CD4-positive, alpha-beta T cell treated with Interleukin-4 for 4 hours (primary cell): ENCODE measurements at regions not wholly inside any gene's neighbourhood (a gene's known extent, or its start where the extent isn't known, plus 50 kb on each side); places are given as distances from the start of the nearest gene placed in this dataset.
"Not testable (repeated sequence)": the region's sequence is repeated elsewhere in the genome, so short reads cannot be mapped to it uniquely, and the experiment has no call there.

Experiments used
- DNase-seq: peaks from one replicate; pipeline ENCODE4 v3.0.0-alpha.2; 2020

DNA sequence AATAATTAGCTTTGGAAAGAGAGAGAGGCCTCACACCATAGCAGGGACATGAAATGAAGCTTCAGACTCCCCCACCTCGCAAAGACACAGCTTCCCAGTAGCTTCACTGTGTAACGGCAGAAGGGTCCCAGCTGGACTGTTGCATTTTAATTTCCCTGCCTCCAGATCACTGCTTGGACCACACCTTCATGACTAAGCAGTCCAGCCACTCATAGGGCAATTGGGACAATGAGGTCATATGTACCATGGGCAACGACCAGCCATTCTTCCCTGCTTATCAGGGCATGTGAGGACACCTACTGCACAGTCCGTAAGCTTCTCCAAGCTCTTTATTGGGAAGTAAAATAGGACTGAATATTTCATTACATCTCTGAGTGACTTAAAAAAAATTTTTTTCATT lies 183.0 kb downstream of the MREG start:
- no peak for DNase-seq

DNA sequence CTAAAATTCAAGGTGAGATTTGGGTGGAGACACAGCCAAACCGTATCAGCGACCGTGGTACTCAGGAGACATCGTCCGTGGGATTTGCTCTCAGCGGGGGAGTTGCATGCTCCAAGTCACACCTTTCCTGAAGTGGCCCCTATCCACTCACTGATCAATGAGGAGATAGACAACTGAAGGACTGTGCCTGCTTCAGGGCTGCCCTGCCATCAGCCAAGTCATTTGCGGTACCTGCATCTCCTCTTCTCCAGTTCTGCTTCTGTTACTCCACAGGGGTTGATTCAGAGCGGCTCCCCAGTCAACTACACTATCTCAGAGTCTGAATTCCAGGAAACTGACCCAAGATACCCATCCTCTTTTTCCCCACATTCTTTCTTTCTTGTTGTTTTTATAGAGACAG lies 184.1 kb downstream of the MREG start:
- DNase-seq = no peak

DNA sequence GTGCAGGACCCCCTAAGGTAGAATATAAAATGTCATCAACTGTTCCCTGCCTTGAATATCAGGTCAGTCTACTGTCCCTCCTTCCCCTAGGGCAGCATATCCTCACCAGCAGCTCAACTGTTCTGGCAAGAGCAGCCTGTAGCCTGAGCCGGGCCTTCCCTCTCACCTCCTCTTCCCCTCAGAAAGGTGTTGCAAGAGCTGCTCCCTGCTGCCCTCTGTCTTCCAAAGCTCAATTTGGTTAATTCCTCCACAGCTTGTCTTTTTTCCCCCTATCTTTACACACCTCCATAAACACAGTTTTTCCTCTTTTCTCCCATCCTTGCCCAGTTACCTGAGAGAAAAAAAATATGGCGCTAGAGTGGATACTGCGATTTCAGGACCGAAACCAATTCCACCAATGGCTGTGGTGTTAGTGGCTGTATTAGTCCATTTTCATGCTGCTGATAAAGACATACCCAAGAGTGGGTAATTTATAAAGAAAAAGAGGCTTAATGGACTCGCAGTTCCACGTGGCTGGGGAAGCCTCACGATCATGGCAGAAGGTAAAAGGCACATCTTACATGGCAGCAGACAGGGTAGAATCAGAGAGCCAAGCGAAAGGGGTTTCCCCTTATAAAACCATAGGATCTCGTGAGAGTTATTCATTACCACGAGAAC lies 184.7 kb downstream of the MREG start:
- DNase-seq = peak; percentile 16

DNA sequence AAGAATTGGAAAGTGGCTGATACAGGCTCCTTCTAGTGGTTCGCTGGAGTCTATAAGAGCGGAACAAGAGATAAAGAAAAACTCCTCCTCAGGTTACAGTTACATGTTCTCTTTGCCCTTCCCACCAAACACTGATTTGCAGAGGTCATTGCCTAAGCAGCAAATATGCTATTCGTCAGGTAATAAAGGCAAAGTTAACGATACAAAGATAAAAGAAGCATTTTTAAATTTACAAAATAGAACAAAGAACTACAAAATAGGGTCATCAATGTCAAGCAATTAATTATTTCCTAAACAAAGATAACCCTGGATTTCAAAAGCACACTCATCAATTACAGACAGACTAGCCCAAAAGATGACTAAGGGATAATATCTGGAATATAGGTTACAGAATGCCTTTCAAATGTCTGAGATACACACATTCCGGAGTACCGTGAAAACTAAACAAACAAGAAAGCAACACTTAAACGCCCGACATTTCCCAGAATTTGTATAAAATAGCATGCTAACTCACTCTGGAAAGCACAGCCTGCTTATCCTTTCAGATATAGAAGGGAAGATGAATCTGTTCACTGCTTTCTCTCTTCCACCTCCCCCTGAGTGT lies 186.4 kb downstream of the MREG start:
- no peak for DNase-seq

DNA sequence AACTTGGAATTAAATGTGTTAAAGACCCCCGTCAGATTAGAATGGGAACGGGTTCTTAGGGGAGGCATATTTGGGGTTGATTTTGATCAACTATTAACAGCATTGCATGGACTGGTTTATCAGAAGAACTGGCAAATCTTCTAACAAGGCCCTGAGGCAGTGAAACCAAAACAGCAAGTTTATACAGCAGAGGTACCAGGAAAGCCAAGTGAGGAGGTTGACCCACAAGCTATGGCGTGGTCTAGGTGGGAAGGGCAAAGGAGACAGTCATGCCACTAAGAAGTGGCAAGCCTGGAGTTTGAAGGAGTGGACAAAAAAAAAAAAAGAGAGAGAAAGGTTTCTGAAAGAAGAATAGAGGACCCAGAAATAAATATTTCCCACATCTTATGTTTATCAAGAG lies 187.0 kb downstream of the MREG start:
- DNase-seq = no peak

DNA sequence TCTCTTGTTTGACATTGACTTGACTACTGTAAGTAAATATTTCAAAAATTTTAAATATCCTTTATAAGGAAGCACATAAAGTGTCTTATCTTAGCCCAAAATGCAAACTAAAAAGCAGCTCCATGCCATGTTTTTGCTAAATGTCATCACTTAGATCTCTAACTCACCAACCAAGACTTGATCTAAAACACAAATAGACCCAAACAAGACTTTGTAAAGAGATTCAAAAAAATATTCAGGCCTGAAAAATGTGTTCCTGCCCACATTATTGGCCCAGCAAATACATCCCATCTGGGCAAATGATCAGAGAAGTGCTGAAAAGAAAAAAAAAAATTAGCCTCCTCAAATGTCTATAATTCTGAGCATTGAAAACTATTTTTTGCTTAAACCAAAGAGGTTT lies 187.6 kb downstream of the MREG start:
- DNase-seq = no peak

DNA sequence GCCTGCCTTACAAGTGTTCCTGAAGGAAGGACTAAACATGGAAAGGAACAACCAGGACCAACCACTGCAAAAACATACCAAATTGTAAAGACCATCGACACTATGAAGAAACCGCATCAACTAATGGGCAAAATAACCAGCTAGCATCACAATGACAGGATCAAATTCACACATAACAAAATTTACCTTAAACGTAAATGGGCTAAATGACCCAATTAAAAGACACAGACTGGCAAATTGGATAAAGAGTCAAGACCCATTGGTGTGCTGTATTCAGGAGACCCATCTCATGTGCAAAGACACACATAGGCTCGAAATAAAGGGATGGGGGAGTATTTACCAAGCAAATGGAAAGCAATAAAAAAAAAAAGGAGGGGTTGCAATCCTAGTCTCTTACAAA lies 192.1 kb downstream of the MREG start:
- not testable (repeated sequence) for DNase-seq

DNA sequence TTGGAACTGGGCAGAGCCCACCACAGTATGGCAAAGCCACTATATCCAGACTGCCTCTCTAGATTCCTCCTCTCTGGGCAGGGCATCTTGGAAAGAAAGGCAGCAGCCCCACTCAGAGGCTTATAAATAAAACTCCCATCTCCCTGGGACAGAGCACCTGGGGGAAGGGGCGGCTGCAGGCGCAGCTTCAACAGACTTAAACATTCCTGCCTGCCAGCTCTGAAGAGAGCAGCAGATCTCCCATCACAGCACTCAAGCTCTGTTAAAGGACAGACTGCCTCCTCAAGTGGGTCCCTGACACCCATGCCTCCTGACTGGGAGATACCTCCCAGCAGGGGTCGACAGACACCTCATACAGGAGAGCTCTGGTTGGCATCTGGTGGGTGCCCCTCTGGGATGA lies 193.6 kb downstream of the MREG start:
- not testable (repeated sequence) for DNase-seq

DNA sequence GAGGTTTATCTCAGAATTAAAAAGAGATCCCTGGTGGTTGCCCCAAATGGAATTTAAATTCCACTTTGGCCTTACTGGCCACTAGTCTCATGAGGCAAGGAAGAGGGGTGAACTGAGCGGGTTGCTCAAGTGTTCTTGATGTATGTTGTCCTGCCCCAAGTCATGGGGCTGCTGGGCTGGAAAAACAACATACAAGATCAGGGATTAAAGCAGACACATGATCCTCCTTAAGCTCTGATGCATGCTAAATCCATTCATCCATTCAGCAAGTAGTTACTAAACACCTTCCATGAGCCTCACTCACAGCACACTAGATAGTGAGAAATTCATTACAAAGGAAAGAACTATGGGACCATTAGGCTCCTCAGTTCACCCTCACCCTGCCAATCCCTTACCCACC lies 196.3 kb downstream of the MREG start:
- no peak for DNase-seq

DNA sequence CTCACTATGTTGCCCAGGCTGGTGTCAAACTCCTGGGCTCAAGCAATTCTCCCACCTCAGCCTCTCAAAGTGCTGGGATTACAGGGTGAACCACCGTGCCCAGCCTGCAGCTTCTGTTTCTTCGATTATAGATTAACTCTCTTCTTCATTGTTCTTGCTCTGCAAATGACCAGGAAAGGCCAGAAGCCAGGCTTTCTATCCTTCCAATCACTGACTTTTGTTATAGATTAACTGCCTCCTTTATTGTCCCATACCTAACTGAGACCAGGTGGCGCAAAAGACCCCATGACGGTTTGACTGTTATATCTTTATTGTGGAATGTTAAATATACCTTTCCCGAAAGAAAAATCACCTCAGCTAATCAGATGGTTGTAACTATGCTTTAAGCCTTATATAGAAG lies 196.9 kb downstream of the MREG start:
- DNase-seq = no peak

DNA sequence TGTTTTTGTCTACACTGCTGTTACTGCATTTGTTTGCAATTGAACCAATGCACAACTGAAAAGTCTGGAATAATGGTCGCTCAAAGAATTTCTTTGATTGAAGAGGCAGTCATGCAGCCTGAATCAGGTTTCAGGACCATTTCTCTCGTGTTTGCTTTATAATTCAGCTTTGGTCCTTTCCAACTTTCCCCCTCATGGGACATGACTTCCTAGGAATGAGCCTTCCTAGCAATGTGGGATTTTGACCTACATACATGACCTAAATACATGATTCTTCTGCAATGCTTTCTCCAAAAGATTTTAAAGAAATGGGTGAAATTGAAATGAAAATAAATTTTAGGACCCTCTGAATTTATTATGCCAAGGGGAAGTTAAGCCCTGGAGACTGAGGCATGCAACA lies 197.4 kb downstream of the MREG start:
- no peak for DNase-seq

DNA sequence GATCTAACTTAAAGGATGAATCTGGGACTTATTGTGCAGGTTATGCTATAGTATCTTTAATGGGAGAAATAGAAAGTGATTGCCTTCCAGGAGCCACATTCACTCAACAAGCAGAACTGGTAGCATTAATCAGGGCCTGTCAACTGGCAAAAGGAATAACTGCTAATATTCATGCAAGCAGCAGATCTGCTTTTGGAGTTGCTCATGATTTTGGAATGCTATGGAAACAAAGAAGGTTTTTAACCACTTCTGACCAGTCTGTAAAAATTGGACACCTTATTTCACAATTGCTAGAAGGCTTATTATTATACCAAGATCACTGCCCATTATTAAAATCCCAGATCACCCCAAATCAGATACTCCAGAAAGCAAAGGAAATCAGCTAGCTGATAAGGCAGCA lies 200.4 kb downstream of the MREG start:
- DNase-seq = no peak

DNA sequence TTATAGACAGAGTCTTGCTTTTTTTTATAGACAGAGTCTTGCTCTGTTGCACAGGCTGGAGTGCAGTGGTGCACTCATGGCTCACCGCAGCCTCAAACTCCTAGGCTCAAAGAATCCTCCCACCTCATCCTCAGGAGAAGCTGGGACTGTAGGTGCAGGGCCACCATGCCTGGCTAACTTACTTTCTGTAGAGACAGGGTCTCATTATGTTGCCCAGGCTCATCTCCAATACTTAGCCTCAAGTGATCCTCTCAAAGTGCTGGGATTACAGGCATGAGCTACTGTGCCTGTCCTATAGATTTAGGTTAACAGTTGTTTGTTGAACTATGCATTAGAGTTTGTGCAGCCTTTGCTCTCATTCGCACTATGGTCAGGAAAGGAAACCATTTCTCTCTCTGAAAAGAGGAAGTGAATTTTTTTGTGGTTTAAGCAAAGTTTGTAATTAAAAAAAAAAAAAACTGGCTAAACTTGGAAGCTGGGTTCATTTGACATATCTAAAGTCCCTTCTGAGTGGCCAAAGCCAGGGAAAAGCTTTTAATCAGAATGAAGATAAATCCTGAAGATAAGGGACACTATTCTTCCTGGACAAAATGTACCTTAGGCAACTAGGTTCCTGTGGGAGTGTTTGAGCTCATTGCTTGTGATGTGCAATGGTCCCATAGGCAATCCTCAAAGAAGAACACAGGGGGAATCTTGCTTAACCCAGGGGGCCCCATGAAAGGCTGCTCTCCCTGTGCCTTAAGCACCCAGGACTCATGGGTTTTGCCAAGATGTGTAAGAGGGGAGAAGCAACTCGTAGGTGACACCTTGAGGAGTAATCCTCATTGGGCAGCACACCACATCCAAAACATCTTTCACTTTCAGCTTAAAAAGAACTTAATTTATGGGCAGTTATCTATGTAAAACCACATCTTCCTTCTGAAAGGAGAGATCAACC lies 201.7 kb downstream of the MREG start:
- no peak for DNase-seq

DNA sequence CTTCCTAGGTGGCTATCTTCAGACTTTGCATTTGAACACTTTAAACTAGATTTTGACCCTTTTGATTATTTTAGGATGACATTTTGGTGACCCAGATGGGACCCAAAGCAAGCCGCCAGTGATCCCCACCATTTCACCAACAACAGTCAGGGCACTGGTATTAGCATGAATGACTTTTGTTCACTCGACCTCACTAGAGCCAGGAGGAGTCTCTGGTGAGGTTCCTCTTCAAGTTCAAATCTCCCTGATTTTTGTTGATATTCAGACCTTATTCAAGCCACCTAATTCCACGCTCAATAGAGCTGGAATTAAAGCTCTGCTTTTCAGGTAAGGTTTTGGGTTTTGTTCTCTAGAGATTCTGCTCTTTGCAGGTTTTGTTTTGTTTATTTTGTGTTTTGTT lies 202.3 kb downstream of the MREG start:
- no peak for DNase-seq

DNA sequence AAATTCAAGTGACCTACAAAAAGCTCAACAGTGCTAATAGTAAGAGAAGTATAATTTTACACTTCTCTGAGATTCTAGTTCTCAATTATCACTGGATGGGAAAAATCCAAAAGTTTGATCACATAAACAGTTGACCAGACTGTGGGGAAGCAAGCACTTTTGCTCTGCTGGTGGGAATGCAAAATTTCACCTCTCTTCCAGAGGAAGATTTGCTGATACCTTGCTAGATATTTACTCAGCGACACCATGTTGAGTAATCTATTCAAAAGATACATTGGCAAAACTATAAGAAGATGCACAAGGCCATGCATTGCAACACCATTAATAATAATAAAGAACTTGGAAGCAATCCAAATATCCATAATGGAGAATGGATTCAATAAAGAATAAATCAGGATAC lies 204.4 kb downstream of the MREG start:
- no peak for DNase-seq

DNA sequence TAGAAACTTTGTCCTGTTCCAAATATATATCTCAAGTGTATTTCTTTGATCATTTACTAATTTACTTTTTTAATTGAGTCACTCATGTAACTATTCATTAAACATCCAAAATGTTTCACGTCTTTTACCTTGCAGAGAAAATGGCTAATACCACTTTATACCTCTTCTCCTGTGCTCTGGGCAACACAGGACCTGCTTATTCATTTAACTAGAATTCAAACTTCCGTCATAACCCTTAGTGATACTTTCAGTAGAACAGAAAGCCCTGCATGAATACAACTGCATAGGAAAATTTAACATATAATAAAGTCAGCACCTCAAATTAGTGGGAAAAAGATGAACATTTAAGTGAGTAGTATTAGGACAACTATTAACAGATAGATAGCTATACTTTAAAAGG lies 205.2 kb downstream of the MREG start:
- DNase-seq = no peak

DNA sequence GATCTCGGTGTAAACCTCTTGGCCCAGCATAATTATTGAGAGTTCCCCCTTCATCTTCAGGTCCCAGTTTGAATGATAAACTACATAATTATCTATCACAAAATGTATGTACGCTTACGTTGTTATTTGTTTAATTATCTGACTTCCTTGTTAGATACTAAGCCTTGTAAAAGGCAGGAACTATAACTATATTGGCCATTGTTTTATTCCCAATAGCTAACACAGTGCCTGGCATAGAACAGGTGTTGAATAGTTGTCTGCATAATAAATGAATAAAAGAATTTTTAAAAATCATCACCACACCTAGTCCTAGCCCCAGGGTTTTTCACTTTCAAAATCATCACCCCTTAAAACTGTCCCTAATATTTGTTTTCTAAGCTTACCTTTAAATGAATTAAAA lies 207.9 kb downstream of the MREG start:
- no peak for DNase-seq

DNA sequence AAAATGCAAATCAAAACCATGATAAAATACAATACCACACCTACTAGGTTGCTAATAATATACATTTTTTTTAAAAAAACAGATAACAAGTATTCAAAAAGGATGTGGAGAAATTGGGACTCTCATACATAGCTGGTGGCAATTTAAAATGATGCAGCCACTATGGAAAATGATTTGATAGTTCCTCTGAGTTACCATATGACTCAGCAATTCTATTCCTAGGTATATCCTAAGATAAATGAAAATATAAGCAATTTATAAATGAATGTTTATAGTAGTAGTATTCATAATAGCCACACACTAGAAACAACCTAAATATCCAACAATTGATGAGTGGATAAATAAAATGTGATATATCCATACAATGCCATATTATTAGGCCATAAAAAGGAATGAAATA lies 210.2 kb downstream of the MREG start:
- no peak for DNase-seq

DNA sequence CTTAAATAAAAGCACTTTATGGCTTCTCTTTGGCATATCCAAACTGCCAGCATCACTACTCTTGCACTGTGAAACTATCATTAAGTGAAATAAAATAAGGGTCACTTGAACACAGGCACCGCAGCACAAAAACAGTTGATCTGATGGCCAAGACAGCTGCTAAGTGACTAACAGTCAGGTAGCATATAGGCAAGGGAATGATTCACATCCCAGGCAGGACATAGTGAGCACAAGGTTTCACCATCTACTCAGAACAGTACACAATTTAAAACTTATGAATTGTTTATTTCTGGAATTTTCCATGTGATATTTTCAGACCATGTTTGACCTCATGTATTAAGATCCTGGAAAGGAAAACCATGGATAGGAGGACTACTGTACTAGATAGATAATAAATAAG lies 214.2 kb downstream of the MREG start:
- no peak for DNase-seq

DNA sequence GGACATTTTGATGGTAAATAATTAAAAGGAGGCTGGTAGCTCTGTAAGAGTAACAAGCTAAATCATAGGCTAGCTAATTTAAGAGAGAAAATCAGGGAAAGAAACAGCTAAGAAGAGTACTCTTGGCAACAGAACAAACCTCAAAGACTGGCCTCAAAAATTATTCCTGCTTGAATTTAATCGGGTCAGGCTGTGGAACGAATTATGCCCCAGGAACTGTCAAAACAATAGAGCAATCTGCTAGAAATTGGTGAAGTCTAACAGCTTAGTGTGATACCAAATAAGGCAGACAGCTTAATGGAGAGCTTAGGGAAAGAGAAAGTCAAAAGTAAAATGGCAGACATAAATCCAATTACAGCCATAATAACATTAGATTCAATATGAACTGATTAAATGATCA lies 215.7 kb downstream of the MREG start:
- no peak for DNase-seq

DNA sequence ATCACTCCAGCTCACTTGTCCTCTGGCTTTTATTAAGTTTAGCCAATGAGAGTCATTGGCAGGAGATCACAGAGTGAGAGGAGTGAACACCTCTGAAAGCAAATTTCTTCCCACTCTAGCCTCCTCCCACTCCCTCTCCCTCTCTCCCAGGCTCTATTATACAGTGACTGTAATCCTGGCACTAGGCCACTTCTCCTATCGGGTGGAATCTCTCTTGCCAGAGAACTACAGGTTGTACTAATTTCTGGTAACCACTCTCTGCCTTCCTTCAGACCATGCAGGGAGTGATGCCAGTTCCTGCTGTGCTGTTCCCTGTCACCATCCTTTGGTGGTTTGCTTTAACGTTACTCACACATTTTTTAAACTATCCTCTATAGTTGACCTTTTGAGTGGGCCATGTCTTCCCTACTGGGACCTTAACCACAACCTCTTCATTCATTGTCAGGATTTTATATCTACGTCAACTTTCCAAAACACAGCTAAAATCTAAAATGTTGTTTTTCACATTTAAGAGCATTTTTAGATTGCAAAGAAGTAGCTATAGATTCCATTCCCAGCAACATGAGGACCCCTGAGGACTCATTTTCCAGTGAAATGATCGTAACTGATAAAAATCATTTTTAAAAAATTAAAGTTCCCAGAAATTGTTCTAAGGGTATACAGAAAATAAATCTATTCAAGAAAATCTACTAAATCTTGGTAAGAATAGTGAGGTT lies 217.1 kb downstream of the MREG start:
- DNase-seq = no peak

DNA sequence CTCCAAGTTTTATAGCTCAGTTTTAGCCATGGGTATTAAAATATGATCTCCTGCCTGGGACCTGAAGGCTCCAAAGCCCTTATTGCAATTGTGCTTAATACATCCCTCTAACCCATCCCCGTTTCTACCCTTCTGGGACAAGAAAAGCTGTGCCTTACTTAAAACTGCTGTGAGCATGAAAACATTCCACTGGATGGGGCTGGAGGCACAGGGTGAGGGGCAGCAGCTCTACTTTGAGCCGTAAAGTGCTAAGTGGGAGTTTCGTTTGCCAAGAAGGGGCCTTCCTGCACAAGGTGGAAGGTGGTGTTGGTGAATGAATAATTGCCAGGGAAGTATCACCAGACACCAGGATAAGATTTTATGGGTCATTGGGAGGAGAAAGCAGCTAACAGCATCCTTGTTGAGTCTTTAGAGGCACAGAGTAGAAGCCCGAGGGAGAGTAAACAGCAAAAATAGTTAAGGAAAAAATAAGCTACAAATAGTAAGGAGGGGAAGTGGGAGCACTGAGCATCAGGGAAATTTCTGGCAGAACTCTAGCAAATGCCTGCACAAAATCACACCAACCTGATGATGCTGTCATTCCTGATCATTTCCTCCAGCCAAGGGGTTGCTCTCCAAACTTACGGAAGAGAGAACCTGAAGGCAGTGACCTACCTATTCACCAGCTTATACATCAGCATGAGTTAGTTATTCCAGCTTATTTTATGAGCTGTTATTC lies 218.4 kb downstream of the MREG start:
- DNase-seq = no peak
